Naive thymus-derived CD4-positive, alpha-beta T cell (primary cell): ENCODE measurements at regions not wholly inside any gene's neighbourhood (a gene's known extent, or its start where the extent isn't known, plus 50 kb on each side); places are given as distances from the start of the nearest gene placed in this dataset.

Source experiments
- ATAC-seq: fragments of 150-1000 bp; cut with Tn5 transposase; 2 replicates; pipeline ENCODE4 v1.10.0; 2021; ENCODE audit warnings: mild to moderate bottlenecking, moderate library complexity
- CTCF ChIA-PET: fragments of 350-600 bp; sonication (Branson Sonifier 250); formaldehyde crosslinking; loops from one replicate; lab custom pipeline; 2021; ENCODE audit warnings: antibody characterized with exemption; lab: Charles Lee
- POLR2A ChIA-PET: fragments of 350-600 bp; sonication (Branson Sonifier 250); formaldehyde crosslinking; loops from one replicate; lab custom pipeline; 2021; ENCODE audit warnings: antibody characterized with exemption, inconsistent platforms; lab: Charles Lee
- DNase-seq, 9 donors: peaks; one replicate each; pipeline versions ENCODE4 v3.0.0 to v3.0.0-alpha.2; 2020 to 2022; ENCODE audit warnings: mixed read lengths in 1 of 9
- H3K27ac ChIP-seq: one replicate; pipeline ENCODE4 v1.7.0; 2013; ENCODE audit warnings: mild to moderate bottlenecking, low read depth, low read length, moderate library complexity
- H3K27me3 ChIP-seq, 2 donors: one replicate each; pipeline ENCODE4 v1.7.0; 2013; ENCODE audit warnings: low read length in 2 of 2, mild to moderate bottlenecking in 2 of 2, moderate library complexity in 2 of 2; ENCODE audit not compliant: control insufficient read depth in 2 of 2, insufficient read depth in 2 of 2
- H3K36me3 ChIP-seq, 3 experiments: 1 replicate in 2 of 3; 2 replicates in 1 of 3; pipeline ENCODE4 v1.7.0; 2013; ENCODE audit warnings: low read length in 3 of 3, mild to moderate bottlenecking in 3 of 3, moderate library complexity in 1 of 3; ENCODE audit not compliant: insufficient read depth in 3 of 3, control insufficient read depth in 2 of 3
- H3K4me1 ChIP-seq, 2 donors: one replicate each; pipeline ENCODE4 v1.7.0; 2013; ENCODE audit warnings: low read length in 2 of 2, mild to moderate bottlenecking in 2 of 2, moderate library complexity in 1 of 2; ENCODE audit not compliant: control insufficient read depth in 2 of 2, insufficient read depth in 2 of 2
- H3K4me3 ChIP-seq: 2 replicates; pipeline ENCODE4 v1.7.0; 2013; ENCODE audit warnings: mild to moderate bottlenecking, low read length
- H3K9me3 ChIP-seq, 3 experiments: 1 replicate in 2 of 3; 2 replicates in 1 of 3; pipeline ENCODE4 v1.7.0; 2013; ENCODE audit warnings: low read length in 3 of 3; ENCODE audit not compliant: control insufficient read depth in 2 of 3
- H3K27ac Mint-ChIP-seq, 9 donors: one replicate each; pipeline ENCODE4 v1.8.0; 2020 to 2022; ENCODE audit warnings: mixed read lengths in 9 of 9, mild to moderate bottlenecking in 8 of 9, moderate library complexity in 5 of 9, inconsistent platforms in 2 of 9
- H3K27me3 Mint-ChIP-seq, 5 donors: one replicate each; pipeline ENCODE4 v1.8.0; 2021 to 2022; ENCODE audit warnings: mixed read lengths in 5 of 5, mild to moderate bottlenecking in 1 of 5
- H3K36me3 Mint-ChIP-seq, 5 donors: one replicate each; pipeline ENCODE4 v1.8.0; 2020 to 2022; ENCODE audit warnings: mixed read lengths in 5 of 5, mild to moderate bottlenecking in 3 of 5, inconsistent platforms in 1 of 5
- H3K4me1 Mint-ChIP-seq, 7 donors: one replicate each; pipeline ENCODE4 v1.8.0; 2020 to 2022; ENCODE audit warnings: mixed read lengths in 7 of 7, mild to moderate bottlenecking in 3 of 7, inconsistent platforms in 1 of 7
- H3K4me3 Mint-ChIP-seq, 10 donors: one replicate each; pipeline ENCODE4 v1.8.0; 2020 to 2022; ENCODE audit warnings: mild to moderate bottlenecking in 10 of 10, mixed read lengths in 10 of 10, moderate library complexity in 6 of 10, inconsistent platforms in 2 of 10
- H3K9me3 Mint-ChIP-seq, 11 donors: one replicate each; pipeline ENCODE4 v1.8.0; 2020 to 2022; ENCODE audit warnings: mixed read lengths in 11 of 11, mild to moderate bottlenecking in 4 of 11, inconsistent platforms in 1 of 11, moderate library complexity in 1 of 11
- intact Hi-C, 2 donors: fragments of 100-400 bp; cut with micrococcal nuclease; formaldehyde crosslinking; loops; one replicate each; pipeline ENCODE4 v1.15.1; 2023

DNA sequence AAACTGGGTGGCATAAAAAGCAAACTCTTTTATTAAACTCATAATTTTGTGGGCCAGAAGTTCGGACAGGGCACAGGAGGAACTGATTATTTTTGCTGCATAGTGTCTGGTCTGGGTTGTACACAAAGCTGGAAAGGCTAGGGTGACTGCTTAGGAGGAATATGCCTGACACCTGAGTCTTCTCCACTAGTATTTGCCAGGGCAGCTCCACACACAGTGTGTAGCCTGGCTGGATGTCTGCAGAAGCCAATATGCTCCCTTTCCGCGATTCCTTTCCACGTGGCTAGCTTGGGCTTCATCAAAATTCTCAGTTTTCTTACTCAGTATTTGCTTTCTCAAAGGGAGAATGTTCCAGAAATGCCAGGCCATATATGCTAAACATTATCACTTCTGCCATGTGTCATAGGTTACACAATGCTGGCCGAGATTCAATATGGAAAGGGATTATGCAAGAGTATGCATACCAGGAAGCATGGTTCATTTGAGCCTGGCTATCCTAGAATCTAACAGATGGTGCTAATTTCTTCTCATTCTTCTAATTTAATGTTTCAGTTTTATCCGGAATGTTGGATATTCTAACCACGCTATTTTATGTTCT is 142.7 kb upstream of the DOK6 start:
- Histone ChIP-seq H3K27me3 (no peaks in the 10 kb centered on the region), H3K4me1 (no peaks in the 10 kb centered on the region), H3K36me3 (no peaks in the 10 kb centered on the region), H3K9me3 (no peaks in the 10 kb centered on the region), H3K4me3 (no peak overlapping the region), H3K27ac (no peak overlapping the region)
- ChIA-PET POLR2A (no interaction called here), CTCF (no interaction called here)
- ATAC-seq (no peak), DNase-seq (no peak)
- H3K27me3 Mint-ChIP-seq = peaks cover 0 to 5% (median 0%) of the 10 kb centered on the region in 5 donors
- H3K4me3 Mint-ChIP-seq = no peak overlapping the region
- H3K9me3 Mint-ChIP-seq = peaks cover 0 to 7% (median 0%) of the 10 kb centered on the region in 11 donors
- no peaks in the 10 kb centered on the region for H3K36me3 Mint-ChIP-seq
- no peak overlapping the region for H3K27ac Mint-ChIP-seq
- intact Hi-C loops = no loop called here
- H3K4me1 Mint-ChIP-seq = no peaks in the 10 kb centered on the region

DNA sequence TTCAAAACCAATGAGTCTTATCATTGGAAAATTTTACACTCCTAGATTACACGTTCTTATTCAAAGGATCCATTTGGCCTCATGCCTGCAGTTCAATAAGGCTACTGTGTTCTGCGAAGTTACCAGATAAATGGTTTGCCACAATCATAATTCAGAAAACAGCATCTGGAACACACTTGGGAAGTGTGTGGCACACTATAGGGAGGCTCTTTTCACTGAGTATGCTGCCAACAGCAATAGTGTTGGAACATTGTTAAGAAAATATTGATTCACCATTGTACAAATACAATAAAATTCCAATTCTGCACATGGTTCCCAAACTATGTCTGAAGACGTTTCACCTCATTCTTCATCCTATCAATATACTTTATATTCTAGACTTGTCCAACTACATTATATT is 141.4 kb upstream of the DOK6 start:
- Histone ChIP-seq H3K36me3 (no peaks in the 10 kb centered on the region), H3K27ac (no peak overlapping the region), H3K9me3 (no peaks in the 10 kb centered on the region), H3K4me1 (no peaks in the 10 kb centered on the region), H3K27me3 (no peaks in the 10 kb centered on the region), H3K4me3 (no peak overlapping the region)
- no peak overlapping the region for H3K4me3 Mint-ChIP-seq
- CTCF ChIA-PET = no interaction called here
- no peak for ATAC-seq
- peaks cover 0 to 8% (median 0%) of the 10 kb centered on the region in 11 donors for H3K9me3 Mint-ChIP-seq
- POLR2A ChIA-PET = no interaction called here
- H3K4me1 Mint-ChIP-seq = no peaks in the 10 kb centered on the region
- DNase-seq = no peak
- peaks cover 0 to 5% (median 0%) of the 10 kb centered on the region in 5 donors for H3K27me3 Mint-ChIP-seq
- intact Hi-C loops = no loop called here
- no peaks in the 10 kb centered on the region for H3K36me3 Mint-ChIP-seq
- H3K27ac Mint-ChIP-seq = no peak overlapping the region

DNA sequence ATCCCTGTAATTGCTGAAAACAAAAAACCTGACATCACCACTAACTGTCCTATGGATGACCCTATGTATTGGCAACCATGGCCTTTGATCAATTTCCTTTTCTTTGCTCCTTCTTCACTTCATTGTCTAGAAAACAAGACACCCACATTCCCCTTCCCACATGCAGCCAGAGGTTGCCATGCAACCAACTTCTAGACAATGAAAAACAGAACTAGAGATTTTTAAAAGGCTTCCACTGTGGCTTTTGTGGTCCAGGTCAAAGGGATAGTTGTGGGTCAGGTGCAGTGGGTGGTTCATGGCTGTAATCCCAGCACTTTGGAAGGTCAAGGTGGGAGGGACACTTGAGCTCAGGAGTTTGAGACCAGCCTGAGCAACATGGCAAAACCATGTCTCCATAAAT is 139.3 kb upstream of the DOK6 start:
- ATAC-seq = no peak
- Mint-ChIP-seq H3K36me3 (no peaks in the 10 kb centered on the region), H3K27me3 (peaks cover 0 to 3% (median 0%) of the 10 kb centered on the region in 5 donors), H3K9me3 (peaks cover 0 to 14% (median under 1%) of the 10 kb centered on the region in 11 donors), H3K4me3 (no peak overlapping the region), H3K27ac (no peak overlapping the region), H3K4me1 (no peaks in the 10 kb centered on the region)
- no peaks in the 10 kb centered on the region for H3K27me3 ChIP-seq
- no peaks in the 10 kb centered on the region for H3K4me1 ChIP-seq
- ChIA-PET POLR2A (no interaction called here), CTCF (interaction anchor here (0.6 kb wide), 1 partner anchor 499 kb away, joined by 3 read pairs; no protein-coding TSS in a partner anchor)
- intact Hi-C loops = no loop called here
- peaks cover 0 to 4% (median 0%) of the 10 kb centered on the region in 3 experiments for H3K9me3 ChIP-seq
- DNase-seq = no peak
- H3K4me3 ChIP-seq = no peak overlapping the region
- no peaks in the 10 kb centered on the region for H3K36me3 ChIP-seq
- H3K27ac ChIP-seq = no peak overlapping the region

DNA sequence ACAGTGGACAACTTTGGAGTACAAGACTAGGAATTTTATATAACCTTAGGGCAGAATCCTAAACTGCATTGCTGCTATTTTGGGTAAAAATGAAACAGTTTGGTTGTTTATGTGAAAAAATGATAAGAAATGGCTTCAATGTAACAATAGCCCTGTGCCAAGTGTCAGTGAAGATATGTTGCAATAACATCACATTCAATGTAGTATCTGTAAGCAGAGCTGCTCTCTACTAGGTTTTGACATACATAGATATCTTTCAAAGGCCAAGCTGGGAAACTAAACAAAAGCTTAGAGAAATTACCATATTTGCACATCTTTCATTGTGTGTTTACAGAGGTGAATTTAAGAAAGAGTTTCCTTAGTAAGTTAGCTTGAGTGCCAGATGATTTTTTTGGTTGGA is 135.0 kb upstream of the DOK6 start:
- H3K4me3 Mint-ChIP-seq = no peak overlapping the region
- intact Hi-C loops = no loop called here

DNA sequence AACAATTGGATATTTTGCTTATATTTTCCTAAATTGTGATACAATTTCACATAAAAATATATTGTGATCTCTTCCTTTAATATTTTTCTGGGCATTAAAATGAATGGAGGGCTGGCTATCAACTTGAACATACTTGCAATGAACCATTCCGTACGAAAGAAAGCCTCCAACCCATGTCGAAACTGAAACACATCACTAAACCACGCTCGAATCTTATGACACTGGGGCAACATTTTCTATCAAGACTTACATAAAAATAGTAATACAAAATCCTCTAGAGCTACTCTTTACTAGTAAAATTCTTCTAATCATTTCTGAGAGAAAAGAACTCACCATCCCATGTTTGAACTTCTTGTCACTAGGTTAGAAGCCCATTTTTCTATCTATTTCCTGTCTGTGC is 132.8 kb upstream of the DOK6 start:
- POLR2A ChIA-PET = no interaction called here
- H3K4me3 Mint-ChIP-seq = no peak overlapping the region
- no peak overlapping the region for H3K27ac Mint-ChIP-seq
- H3K9me3 ChIP-seq = peaks cover 0 to 4% (median 0%) of the 10 kb centered on the region in 3 experiments
- H3K27ac ChIP-seq = no peak overlapping the region
- H3K27me3 ChIP-seq = no peaks in the 10 kb centered on the region
- DNase-seq (no peak), ATAC-seq (no peak)
- intact Hi-C loops = no loop called here
- H3K4me1 ChIP-seq = no peaks in the 10 kb centered on the region
- no peaks in the 10 kb centered on the region for H3K4me1 Mint-ChIP-seq
- H3K36me3 Mint-ChIP-seq = no peaks in the 10 kb centered on the region
- H3K36me3 ChIP-seq = no peaks in the 10 kb centered on the region
- H3K4me3 ChIP-seq = no peak overlapping the region
- no peaks in the 10 kb centered on the region for H3K27me3 Mint-ChIP-seq
- peaks cover 0 to 30% (median 9%) of the 10 kb centered on the region in 11 donors for H3K9me3 Mint-ChIP-seq
- CTCF ChIA-PET = no interaction called here

More for the DNA sequence above, 135.0 kb upstream of the DOK6 start:
- CTCF ChIA-PET = no interaction called here
- Histone ChIP-seq H3K27me3 (no peaks in the 10 kb centered on the region), H3K9me3 (peaks cover 0 to 4% (median 0%) of the 10 kb centered on the region in 3 experiments), H3K4me3 (no peak overlapping the region), H3K4me1 (no peaks in the 10 kb centered on the region), H3K27ac (no peak overlapping the region), H3K36me3 (no peaks in the 10 kb centered on the region)
- no peaks in the 10 kb centered on the region for H3K36me3 Mint-ChIP-seq
- H3K27me3 Mint-ChIP-seq = no peaks in the 10 kb centered on the region
- POLR2A ChIA-PET = no interaction called here
- peaks cover 0 to 30% (median 9%) of the 10 kb centered on the region in 11 donors for H3K9me3 Mint-ChIP-seq
- H3K4me1 Mint-ChIP-seq = no peaks in the 10 kb centered on the region
- no peak for DNase-seq
- H3K27ac Mint-ChIP-seq = no peak overlapping the region
- no peak for ATAC-seq

- Mint-ChIP-seq H3K4me3 (no peak overlapping the region), H3K4me1 (no peaks in the 10 kb centered on the region), H3K27ac (no peak overlapping the region), H3K27me3 (peaks cover 0 to 2% (median 0%) of the 10 kb centered on the region in 5 donors), H3K9me3 (peaks cover 0 to 4% (median 0%) of the 10 kb centered on the region in 11 donors), H3K36me3 (no peaks in the 10 kb centered on the region)
- no peak overlapping the region for H3K4me3 ChIP-seq
- H3K27ac ChIP-seq = no peak overlapping the region
- no peaks in the 10 kb centered on the region for H3K4me1 ChIP-seq
- no peaks in the 10 kb centered on the region for H3K9me3 ChIP-seq
- H3K36me3 ChIP-seq = no peaks in the 10 kb centered on the region
- no peak for ATAC-seq
- DNase-seq = no peak
- intact Hi-C loops = no loop called here
- no peaks in the 10 kb centered on the region for H3K27me3 ChIP-seq
- ChIA-PET CTCF (no interaction called here), POLR2A (no interaction called here)
Measured at GRCh38 chr18:69282371-69282770, 118.3 kb upstream of the DOK6 start.

- Histone ChIP-seq H3K27me3 (no peaks in the 10 kb centered on the region), H3K9me3 (no peaks in the 10 kb centered on the region), H3K36me3 (no peaks in the 10 kb centered on the region), H3K4me3 (no peak overlapping the region), H3K4me1 (no peaks in the 10 kb centered on the region), H3K27ac (no peak overlapping the region)
- DNase-seq (no peak), ATAC-seq (no peak)
- Mint-ChIP-seq H3K27ac (no peak overlapping the region), H3K27me3 (peaks cover 0 to 10% (median 0%) of the 10 kb centered on the region in 5 donors), H3K9me3 (no peaks in the 10 kb centered on the region), H3K36me3 (no peaks in the 10 kb centered on the region), H3K4me1 (no peaks in the 10 kb centered on the region), H3K4me3 (no peak overlapping the region)
- intact Hi-C loops = no loop called here
- ChIA-PET POLR2A (no interaction called here), CTCF (no interaction called here)
Measured at GRCh38 chr18:69291044-69291443, 109.6 kb upstream of the DOK6 start.
